ENCODE measurements at regions not wholly inside any gene's neighbourhood (a gene's known extent, or its start where the extent isn't known, plus 50 kb on each side); places are given as distances from the start of the nearest gene placed in this dataset.

GRCh38 chr15:62257996-62258521 lies 93.0 kb upstream of the C2CD4B start:
- no peak for TF ChIP-seq CTCF (IDR thresholded peaks at IDR 0.05)
- DNase-seq (ENCODE audit: low spot score): no peak
- H3K4me1 Mint-ChIP-seq (ENCODE audit: low read depth): no peaks in the 10 kb centered on the region
- peaks cover 19% of the 10 kb centered on the region for H3K27me3 Mint-ChIP-seq (ENCODE audit: low read depth)
- no peak overlapping the region for H3K27ac Mint-ChIP-seq (ENCODE audit: unreplicated experiment)
- H3K36me3 Mint-ChIP-seq (ENCODE audit: low read depth): peaks cover 12% of the 10 kb centered on the region
- no peak overlapping the region for H3K4me3 Mint-ChIP-seq (ENCODE audit: unreplicated experiment)
- H3K9me3 Mint-ChIP-seq (ENCODE audit: low read depth): peaks cover 21% of the 10 kb centered on the region

GRCh38 chr15:62262305-62262941 lies 97.3 kb upstream of the C2CD4B start:
- Mint-ChIP-seq H3K27ac (ENCODE audit: unreplicated experiment) (peak overlapping the region; percentile 63), H3K4me1 (ENCODE audit: low read depth) (no peaks in the 10 kb centered on the region), H3K27me3 (ENCODE audit: low read depth) (no peaks in the 10 kb centered on the region), H3K4me3 (ENCODE audit: unreplicated experiment) (no peak overlapping the region), H3K9me3 (ENCODE audit: low read depth) (peaks cover 40% of the 10 kb centered on the region), H3K36me3 (ENCODE audit: low read depth) (peaks cover 17% of the 10 kb centered on the region)
- no peak for TF ChIP-seq CTCF (IDR thresholded peaks at IDR 0.05)
- DNase-seq (ENCODE audit: low spot score): no peak

GRCh38 chr15:62264196-62264595 lies 99.1 kb upstream of the C2CD4B start:
- no peak for TF ChIP-seq CTCF (IDR thresholded peaks at IDR 0.05)
- no peak for DNase-seq (ENCODE audit: low spot score)
- Mint-ChIP-seq H3K9me3 (ENCODE audit: low read depth) (peaks cover 55% of the 10 kb centered on the region), H3K4me3 (ENCODE audit: unreplicated experiment) (no peak overlapping the region), H3K27me3 (ENCODE audit: low read depth) (no peaks in the 10 kb centered on the region), H3K4me1 (ENCODE audit: low read depth) (no peaks in the 10 kb centered on the region), H3K27ac (ENCODE audit: unreplicated experiment) (no peak overlapping the region), H3K36me3 (ENCODE audit: low read depth) (peaks cover 18% of the 10 kb centered on the region)

- Mint-ChIP-seq H3K36me3 (ENCODE audit: low read depth) (peaks cover 11% of the 10 kb centered on the region), H3K27me3 (ENCODE audit: low read depth) (peaks cover 1% of the 10 kb centered on the region), H3K4me3 (ENCODE audit: unreplicated experiment) (no peak overlapping the region), H3K9me3 (ENCODE audit: low read depth) (peaks cover 41% of the 10 kb centered on the region), H3K4me1 (ENCODE audit: low read depth) (no peaks in the 10 kb centered on the region), H3K27ac (ENCODE audit: unreplicated experiment) (no peak overlapping the region)
- no peak for DNase-seq (ENCODE audit: low spot score)
- no peak for TF ChIP-seq CTCF (IDR thresholded peaks at IDR 0.05)
Measured at GRCh38 chr15:62269504-62269903, 104.4 kb upstream of the C2CD4B start.

GRCh38 chr15:62270216-62270921 lies 105.3 kb upstream of the C2CD4B start:
- no peak for DNase-seq (ENCODE audit: low spot score)
- H3K27me3 Mint-ChIP-seq (ENCODE audit: low read depth): peaks cover 7% of the 10 kb centered on the region
- H3K9me3 Mint-ChIP-seq (ENCODE audit: low read depth): peaks cover 46% of the 10 kb centered on the region
- no peaks in the 10 kb centered on the region for H3K4me1 Mint-ChIP-seq (ENCODE audit: low read depth)
- no peak overlapping the region for H3K4me3 Mint-ChIP-seq (ENCODE audit: unreplicated experiment)
- H3K36me3 Mint-ChIP-seq (ENCODE audit: low read depth): peaks cover 13% of the 10 kb centered on the region
- no peak overlapping the region for H3K27ac Mint-ChIP-seq (ENCODE audit: unreplicated experiment)
- no peak for TF ChIP-seq CTCF (IDR thresholded peaks at IDR 0.05)

All from chondrocyte (in vitro differentiated cells).